BLaER1 treated with 17β-estradiol and CSF1 and Interleukin-3, amounts not matched to agents 10 nM and 100 nM (cell line): ENCODE measurements at regions not wholly inside any gene's neighbourhood (a gene's known extent, or its start where the extent isn't known, plus 50 kb on each side); places are given as distances from the start of the nearest gene placed in this dataset.
"Not testable (repeated sequence)": the region's sequence is repeated elsewhere in the genome, so short reads cannot be mapped to it uniquely, and the experiment has no call there.

Source experiments
- H3K27ac ChIP-seq, 11 experiments: shearing (Covaris generic); formaldehyde crosslinking; 2 replicates each; pipeline ENCODE4 v1.8.1; 2022
- H3K27me3 ChIP-seq, 11 experiments: shearing (Covaris generic); formaldehyde crosslinking; 2 replicates each; pipeline ENCODE4 v1.8.1; 2022
- H3K36me3 ChIP-seq, 11 experiments: shearing (Covaris generic); formaldehyde crosslinking; 2 replicates each; pipeline ENCODE4 v1.8.1; 2022
- H3K4me1 ChIP-seq, 10 experiments: shearing (Covaris generic); formaldehyde crosslinking; 2 replicates each; pipeline ENCODE4 v1.8.1; 2022
- H3K4me2 ChIP-seq, 11 experiments: shearing (Covaris generic); formaldehyde crosslinking; 2 replicates each; pipeline ENCODE4 v1.8.1; 2022
- H3K4me3 ChIP-seq, 10 experiments: shearing (Covaris generic); formaldehyde crosslinking; 2 replicates each; pipeline ENCODE4 v1.8.1; 2022
- H3K9ac ChIP-seq, 11 experiments: shearing (Covaris generic); formaldehyde crosslinking; 2 replicates each; pipeline ENCODE4 v1.8.1; 2022
- H3K9me3 ChIP-seq, 11 experiments: shearing (Covaris generic); formaldehyde crosslinking; replicated peaks in 1 of 11; 2 replicates each; pipeline ENCODE4 v1.8.1; 2022
- H4K20me1 ChIP-seq, 11 experiments: shearing (Covaris generic); formaldehyde crosslinking; 2 replicates each; pipeline ENCODE4 v1.8.1; 2022
- Cebpa-rat ChIP-seq, 11 experiments: shearing (Covaris generic); IDR thresholded peaks; 2 replicates each; pipeline ENCODE4 v1.8.1; 2022

DNA sequence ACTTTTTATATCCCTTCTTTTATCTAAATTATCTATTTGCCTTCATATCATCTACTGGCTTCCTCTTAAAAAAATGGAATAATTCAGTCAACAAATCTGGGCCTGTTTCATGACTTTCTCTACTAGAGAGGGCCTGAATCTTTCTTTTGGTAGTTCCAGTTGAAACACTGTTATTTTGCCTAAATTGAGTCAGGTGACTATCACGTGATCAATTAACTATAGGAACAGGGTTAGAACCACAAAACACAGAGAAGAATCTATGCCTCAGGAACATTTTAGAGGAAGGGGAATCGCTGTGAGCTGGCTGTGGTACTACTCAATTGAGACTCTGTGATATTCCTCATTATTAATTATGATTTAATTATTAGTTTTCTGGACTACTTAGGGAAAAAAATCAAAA lies 736.7 kb upstream of the PITX2 start:
- Histone ChIP-seq H3K36me3 (no peaks in the 10 kb centered on the region), H3K4me1 (no peaks in the 10 kb centered on the region), H3K4me3 (no peak overlapping the region), H4K20me1 (no peaks in the 10 kb centered on the region), H3K27ac (no peak overlapping the region), H3K4me2 (no peak overlapping the region), H3K9ac (no peak overlapping the region), H3K9me3 (peaks cover 0 to 4% (median 0%) of the 10 kb centered on the region in 11 experiments; a peak in 2 of 22 replicates), H3K27me3 (no peaks in the 10 kb centered on the region)
- no peak for TF ChIP-seq Cebpa-rat (IDR thresholded peaks at IDR 0.05)

DNA sequence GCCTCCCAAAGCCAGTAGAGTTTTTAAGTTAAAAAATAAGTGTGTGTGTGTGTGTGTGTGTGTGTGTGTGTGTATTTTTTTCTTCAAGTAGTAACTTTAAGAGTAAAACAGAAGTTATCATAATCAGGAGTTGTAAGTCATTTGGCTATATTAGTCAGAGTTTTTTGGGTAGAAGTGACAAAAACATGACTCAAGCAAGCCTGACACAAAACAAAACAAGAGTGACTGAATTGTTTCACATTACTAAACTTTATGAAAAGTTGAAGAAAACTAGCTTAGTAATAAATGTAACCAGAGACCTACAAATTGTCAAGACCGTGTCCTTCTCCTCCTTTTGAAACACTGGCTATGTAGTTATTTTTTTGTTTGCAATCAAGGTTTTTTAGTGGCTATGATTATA lies 738.0 kb upstream of the PITX2 start:
- H3K4me1 ChIP-seq: no peaks in the 10 kb centered on the region
- peaks cover 0 to 4% (median 0%) of the 10 kb centered on the region in 11 experiments; a peak in 2 of 22 replicates for H3K9me3 ChIP-seq

DNA sequence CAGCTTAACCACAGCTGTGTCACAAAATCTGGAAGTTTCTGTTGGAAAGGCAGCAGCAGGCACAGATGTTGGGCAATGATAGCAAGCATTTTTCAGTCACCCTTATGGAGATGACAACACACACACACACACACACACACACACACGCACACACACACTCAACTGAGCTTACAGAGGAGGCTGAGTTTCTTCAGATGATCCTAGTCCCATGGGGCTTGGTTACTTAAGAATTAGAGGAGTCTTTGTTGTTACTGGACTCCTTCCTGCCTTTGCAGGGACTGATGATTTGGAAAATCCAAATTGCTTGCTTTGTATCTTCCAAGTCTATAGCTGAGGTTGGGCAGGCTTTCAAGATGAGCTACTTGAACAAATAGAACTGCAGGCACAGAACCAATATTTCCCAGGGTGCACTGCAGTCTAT lies 740.1 kb upstream of the PITX2 start:
- no peak for TF ChIP-seq Cebpa-rat (IDR thresholded peaks at IDR 0.05)
- no peak overlapping the region for H3K27ac ChIP-seq
- no peaks in the 10 kb centered on the region for H3K4me1 ChIP-seq
- H3K4me3 ChIP-seq: no peak overlapping the region
- H3K36me3 ChIP-seq: no peaks in the 10 kb centered on the region
- no peaks in the 10 kb centered on the region for H3K27me3 ChIP-seq
- H4K20me1 ChIP-seq: no peaks in the 10 kb centered on the region
- no peak overlapping the region for H3K4me2 ChIP-seq
- peaks cover 0 to 4% (median 0%) of the 10 kb centered on the region in 11 experiments; a peak in 2 of 22 replicates for H3K9me3 ChIP-seq
- H3K9ac ChIP-seq: no peak overlapping the region

More for the DNA sequence above, 738.0 kb upstream of the PITX2 start:
- no peak overlapping the region for H3K27ac ChIP-seq
- no peak overlapping the region for H3K4me3 ChIP-seq
- no peak overlapping the region for H3K9ac ChIP-seq
- H3K27me3 ChIP-seq: no peaks in the 10 kb centered on the region
- no peaks in the 10 kb centered on the region for H4K20me1 ChIP-seq
- no peaks in the 10 kb centered on the region for H3K36me3 ChIP-seq
- H3K4me2 ChIP-seq: no peak overlapping the region
- no peak for TF ChIP-seq Cebpa-rat (IDR thresholded peaks at IDR 0.05)

DNA sequence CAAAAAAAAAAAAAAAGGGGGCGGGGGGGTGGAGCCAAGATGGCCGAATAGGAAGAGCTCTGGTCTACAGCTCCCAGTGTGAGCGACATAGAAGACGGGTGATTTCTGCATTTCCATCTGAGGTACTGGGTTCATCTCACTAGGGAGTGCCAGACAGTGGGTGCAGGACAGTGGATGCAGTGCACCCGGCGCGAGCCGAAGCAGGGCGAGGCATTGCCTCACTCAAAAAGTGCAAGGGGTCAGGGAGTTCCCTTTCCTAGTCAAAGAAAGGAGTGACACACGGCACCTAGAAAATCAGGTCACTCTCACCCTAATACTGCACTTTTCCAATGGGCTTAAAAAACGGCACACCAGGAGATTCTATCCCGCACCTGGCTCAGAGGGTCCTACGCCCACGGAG lies 755.0 kb upstream of the PITX2 start:
- not testable (repeated sequence) for H3K36me3 ChIP-seq, H4K20me1 ChIP-seq, H3K4me3 ChIP-seq, H3K9me3 ChIP-seq, H3K9ac ChIP-seq, H3K4me2 ChIP-seq, H3K27me3 ChIP-seq, H3K4me1 ChIP-seq, H3K27ac ChIP-seq

DNA sequence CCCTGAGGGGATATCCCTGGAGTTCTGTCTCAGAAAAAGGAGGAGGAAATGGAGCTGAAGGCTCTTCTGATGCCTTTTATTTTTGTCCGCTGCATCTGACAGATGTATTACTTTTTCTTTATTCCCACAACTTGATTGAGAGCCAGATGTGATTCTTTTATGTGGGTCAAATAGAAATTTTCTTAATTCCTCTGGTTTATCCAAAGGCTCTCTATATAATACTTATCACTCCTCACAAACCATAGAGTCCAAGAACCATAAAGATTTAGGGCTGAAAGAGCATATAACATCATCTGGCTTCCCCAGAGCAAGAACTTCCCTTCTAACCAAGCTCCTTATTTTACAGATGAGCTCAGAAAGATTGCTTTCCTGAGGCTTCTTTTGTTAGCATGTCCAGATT lies 756.7 kb upstream of the FAM241A start:
- H3K9ac ChIP-seq: no peak overlapping the region
- H3K27ac ChIP-seq: no peak overlapping the region
- no peaks in the 10 kb centered on the region for H3K4me1 ChIP-seq
- no peak for TF ChIP-seq Cebpa-rat (IDR thresholded peaks at IDR 0.05)
- no peaks in the 10 kb centered on the region for H3K36me3 ChIP-seq
- H3K9me3 ChIP-seq: no peaks in the 10 kb centered on the region
- H4K20me1 ChIP-seq: no peaks in the 10 kb centered on the region
- H3K27me3 ChIP-seq: no peaks in the 10 kb centered on the region
- no peak overlapping the region for H3K4me2 ChIP-seq
- H3K4me3 ChIP-seq: no peak overlapping the region

DNA sequence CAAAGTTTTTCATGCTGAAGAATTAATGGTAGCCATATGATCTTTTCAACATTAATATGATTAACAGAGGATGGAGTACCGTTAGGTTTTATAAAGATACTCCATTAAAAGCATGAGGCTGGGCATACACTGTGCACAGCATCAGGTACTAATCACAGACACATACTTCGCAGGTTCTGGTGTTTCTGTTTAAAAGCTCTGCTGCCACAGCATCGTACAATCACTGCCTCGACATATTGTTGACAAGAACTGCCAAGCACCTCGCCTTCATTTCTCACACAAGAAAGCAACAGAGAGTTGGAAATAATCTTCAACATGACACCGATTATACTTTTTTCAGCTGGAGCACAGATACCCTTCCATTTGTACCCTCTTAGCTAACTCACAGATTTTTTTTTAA lies 753.4 kb upstream of the FAM241A start:
- Histone ChIP-seq H3K4me3 (no peak overlapping the region), H3K27me3 (no peaks in the 10 kb centered on the region), H3K4me2 (no peak overlapping the region), H3K4me1 (no peaks in the 10 kb centered on the region), H3K36me3 (no peaks in the 10 kb centered on the region), H4K20me1 (no peaks in the 10 kb centered on the region), H3K9ac (no peak overlapping the region), H3K9me3 (no peaks in the 10 kb centered on the region), H3K27ac (no peak overlapping the region)
- no peak for TF ChIP-seq Cebpa-rat (IDR thresholded peaks at IDR 0.05)

DNA sequence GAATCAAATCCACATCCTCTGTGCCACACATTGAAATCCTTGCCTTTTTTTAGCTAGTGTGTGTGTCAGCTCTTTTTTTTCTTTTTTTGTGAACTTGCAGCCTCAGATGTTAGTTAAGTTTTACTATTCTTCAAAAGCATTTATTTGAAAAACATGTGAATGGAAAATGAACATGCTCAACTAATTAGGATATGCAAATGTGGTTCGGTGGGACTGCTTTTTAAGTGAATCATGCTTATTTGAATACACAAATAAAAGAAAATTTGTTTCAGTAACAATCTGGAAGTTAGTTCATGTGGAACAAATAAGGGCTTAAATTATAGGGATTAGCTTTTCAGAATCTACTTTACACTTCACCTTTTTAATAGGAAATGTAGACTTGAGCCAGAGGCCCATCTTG lies 751.5 kb upstream of the FAM241A start:
- H3K4me3 ChIP-seq: no peak overlapping the region
- no peaks in the 10 kb centered on the region for H3K36me3 ChIP-seq
- no peaks in the 10 kb centered on the region for H3K4me1 ChIP-seq
- no peaks in the 10 kb centered on the region for H3K9me3 ChIP-seq
- no peak overlapping the region for H3K4me2 ChIP-seq
- no peak for TF ChIP-seq Cebpa-rat (IDR thresholded peaks at IDR 0.05)
- H3K27me3 ChIP-seq: no peaks in the 10 kb centered on the region
- H3K27ac ChIP-seq: no peak overlapping the region
- no peak overlapping the region for H3K9ac ChIP-seq
- H4K20me1 ChIP-seq: no peaks in the 10 kb centered on the region

DNA sequence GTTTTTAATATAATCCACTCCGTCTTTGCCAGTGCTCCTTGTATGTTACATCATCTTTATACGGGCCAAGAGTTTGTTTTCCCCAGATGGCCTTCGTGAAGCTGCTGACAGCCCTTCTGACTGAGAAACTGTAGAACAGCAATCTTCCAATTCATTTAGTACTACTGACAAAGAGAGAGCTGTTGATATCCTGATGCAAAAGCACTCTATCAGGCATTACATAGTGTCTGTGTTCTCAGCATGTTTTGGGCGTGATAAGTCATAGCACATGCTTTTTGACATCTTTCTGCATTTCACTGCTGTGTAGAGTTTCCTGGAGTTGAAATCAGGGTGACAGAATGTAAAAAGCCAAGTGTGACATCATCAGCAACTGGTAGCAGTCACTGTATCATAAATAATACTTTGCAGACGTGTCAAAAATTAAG lies 746.3 kb upstream of the FAM241A start:
- H3K36me3 ChIP-seq: no peaks in the 10 kb centered on the region
- H3K4me1 ChIP-seq: no peaks in the 10 kb centered on the region
- H3K4me2 ChIP-seq: no peak overlapping the region
- H3K27ac ChIP-seq: no peak overlapping the region
- H4K20me1 ChIP-seq: no peaks in the 10 kb centered on the region
- no peak overlapping the region for H3K4me3 ChIP-seq
- TF ChIP-seq Cebpa-rat (IDR thresholded peaks at IDR 0.05): no peak
- no peak overlapping the region for H3K9ac ChIP-seq
- H3K9me3 ChIP-seq: no peaks in the 10 kb centered on the region
- H3K27me3 ChIP-seq: no peaks in the 10 kb centered on the region

DNA sequence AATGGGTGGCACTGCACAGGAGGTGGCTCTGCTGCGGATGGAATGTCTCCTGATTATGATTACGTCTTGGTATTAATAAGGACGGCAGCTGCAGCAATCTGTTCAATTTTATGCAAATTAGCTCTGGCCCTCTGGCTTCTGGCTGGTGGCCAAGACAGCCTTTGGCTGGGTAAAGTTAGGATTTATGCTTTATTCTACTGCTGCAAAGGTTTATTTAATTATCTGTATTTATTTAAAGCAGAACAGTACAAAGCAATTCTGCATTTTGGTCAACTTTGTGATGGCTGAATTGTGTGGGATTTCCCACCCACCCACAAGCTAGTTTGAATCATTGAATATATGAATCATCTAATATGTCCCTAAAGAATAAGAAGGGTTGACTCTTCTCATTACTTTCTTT lies 745.6 kb upstream of the FAM241A start:
- no peaks in the 10 kb centered on the region for H3K27me3 ChIP-seq
- no peak for TF ChIP-seq Cebpa-rat (IDR thresholded peaks at IDR 0.05)
- H3K9ac ChIP-seq: no peak overlapping the region
- H3K4me2 ChIP-seq: no peak overlapping the region
- no peak overlapping the region for H3K4me3 ChIP-seq
- no peaks in the 10 kb centered on the region for H3K4me1 ChIP-seq
- H4K20me1 ChIP-seq: no peaks in the 10 kb centered on the region
- no peaks in the 10 kb centered on the region for H3K36me3 ChIP-seq
- H3K9me3 ChIP-seq: no peaks in the 10 kb centered on the region
- no peak overlapping the region for H3K27ac ChIP-seq

DNA sequence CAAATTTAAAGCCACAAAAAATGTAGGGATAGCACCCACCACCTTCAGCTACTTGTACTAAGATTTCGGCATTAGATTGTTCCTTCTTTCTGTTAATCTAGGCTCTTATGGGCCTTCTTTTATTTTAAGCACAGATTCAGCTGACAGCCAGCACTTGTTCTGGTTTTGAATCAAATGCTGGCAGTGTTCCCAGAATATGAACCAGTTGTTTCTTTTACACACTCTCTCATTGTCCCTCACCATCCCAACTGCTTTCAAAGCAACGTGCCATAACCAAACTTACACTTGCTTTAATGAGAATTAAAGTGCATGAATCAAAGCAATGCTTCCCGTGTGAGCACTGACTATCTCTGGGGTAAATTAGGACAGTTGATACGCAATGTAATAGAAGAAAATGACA lies 744.5 kb upstream of the FAM241A start:
- Histone ChIP-seq H3K36me3 (no peaks in the 10 kb centered on the region), H3K9me3 (no peaks in the 10 kb centered on the region), H4K20me1 (no peaks in the 10 kb centered on the region), H3K4me3 (no peak overlapping the region), H3K9ac (no peak overlapping the region), H3K27ac (no peak overlapping the region), H3K4me1 (no peaks in the 10 kb centered on the region), H3K27me3 (no peaks in the 10 kb centered on the region), H3K4me2 (no peak overlapping the region)
- no peak for TF ChIP-seq Cebpa-rat (IDR thresholded peaks at IDR 0.05)

DNA sequence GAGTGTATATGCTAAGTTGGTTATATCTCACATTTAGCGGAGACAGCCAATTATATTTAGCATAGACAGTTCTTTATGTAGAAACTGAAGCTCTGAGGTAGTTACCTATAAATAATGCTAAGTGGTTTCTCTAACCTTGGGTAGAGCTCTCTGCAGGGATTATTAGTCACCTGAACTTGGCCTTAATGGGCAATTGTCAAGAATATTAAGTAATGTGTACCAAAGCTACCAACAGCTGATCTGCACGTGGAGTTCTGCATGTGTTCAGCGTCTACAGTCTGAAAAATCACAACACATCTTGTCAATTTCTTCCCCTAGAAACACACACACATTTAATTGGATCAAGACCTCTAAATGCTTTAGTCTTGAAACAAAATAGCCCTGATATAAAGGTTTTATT lies 740.6 kb upstream of the FAM241A start:
- H3K9ac ChIP-seq: no peak overlapping the region
- H3K4me1 ChIP-seq: no peaks in the 10 kb centered on the region
- H4K20me1 ChIP-seq: no peaks in the 10 kb centered on the region
- TF ChIP-seq Cebpa-rat (IDR thresholded peaks at IDR 0.05): no peak
- H3K9me3 ChIP-seq: peaks cover 0 to 10% (median 7%) of the 10 kb centered on the region in 11 experiments; a peak in 8 of 22 replicates
- H3K4me3 ChIP-seq: no peak overlapping the region
- H3K36me3 ChIP-seq: no peaks in the 10 kb centered on the region
- no peak overlapping the region for H3K27ac ChIP-seq
- H3K4me2 ChIP-seq: no peak overlapping the region
- no peaks in the 10 kb centered on the region for H3K27me3 ChIP-seq
